ENCODE measurements at regions not wholly inside any gene's neighbourhood (a gene's known extent, or its start where the extent isn't known, plus 50 kb on each side); places are given as distances from the start of the nearest gene placed in this dataset.

DNA sequence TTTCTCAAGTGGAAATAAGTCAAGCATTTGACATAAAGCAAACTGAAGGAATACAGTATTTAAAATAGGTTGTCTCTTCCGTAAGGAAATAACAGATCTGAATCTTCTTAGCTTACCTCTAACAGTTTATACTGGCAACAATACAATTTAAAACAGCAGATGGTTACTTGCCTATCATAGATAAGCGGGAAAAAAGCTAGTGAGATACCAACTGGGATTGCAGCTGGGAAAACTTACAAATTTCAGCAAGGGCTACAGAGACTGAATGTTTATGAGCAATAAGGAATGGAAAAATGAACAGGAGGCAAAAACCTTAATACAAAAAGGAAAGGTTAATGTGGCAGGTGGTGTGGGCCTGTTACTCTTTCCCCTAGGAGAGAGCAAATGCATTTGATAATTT, 220.0 kb downstream of the RASSF9 start:
- Histone ChIP-seq H3K9me3 (peaks cover 0 to 6% of the 10 kb centered on the region in 2 donors), H3K36me3 (no peaks in the 10 kb centered on the region), H3K27me3 (no peaks in the 10 kb centered on the region), H3K4me3 (no peak overlapping the region), H3K4me1 (no peaks in the 10 kb centered on the region), H3K27ac (no peak overlapping the region)
- no peak for TF ChIP-seq CTCF (IDR thresholded peaks at IDR 0.05)
- intact Hi-C loops (cut with DNase I), result no loop called here
- ATAC-seq (no peak), DNase-seq (no peak)

GRCh38 chr12:85617307-85618091, 218.7 kb downstream of the RASSF9 start:
- Histone ChIP-seq H3K27me3 (no peaks in the 10 kb centered on the region), H3K4me3 (no peak overlapping the region), H3K4me1 (no peaks in the 10 kb centered on the region), H3K9me3 (peaks cover 0 to under 1% of the 10 kb centered on the region in 2 donors), H3K27ac (no peak overlapping the region), H3K36me3 (no peaks in the 10 kb centered on the region)
- intact Hi-C loops (cut with DNase I), result no loop called here
- ATAC-seq, result no peak
- no peak for DNase-seq
- TF ChIP-seq CTCF (IDR thresholded peaks at IDR 0.05), result no peak

- Histone ChIP-seq H3K36me3 (no peaks in the 10 kb centered on the region), H3K9me3 (no peaks in the 10 kb centered on the region), H3K4me1 (no peaks in the 10 kb centered on the region), H3K27me3 (no peaks in the 10 kb centered on the region), H3K27ac (no peak overlapping the region), H3K4me3 (no peak overlapping the region)
- no peak for TF ChIP-seq CTCF (IDR thresholded peaks at IDR 0.05)
- intact Hi-C loops (cut with DNase I), result no loop called here
- DNase-seq (no peak), ATAC-seq (no peak)
Observed at GRCh38 chr12:85621041-85621440, 215.2 kb downstream of the RASSF9 start.

GRCh38 chr12:85623763-85624162, 212.4 kb downstream of the RASSF9 start:
- no peak for ATAC-seq
- no peak overlapping the region for H3K4me3 ChIP-seq
- intact Hi-C loops (cut with DNase I), result no loop called here
- no peaks in the 10 kb centered on the region for H3K27me3 ChIP-seq
- DNase-seq, result no peak
- H3K36me3 ChIP-seq, result no peaks in the 10 kb centered on the region
- no peak for TF ChIP-seq CTCF (IDR thresholded peaks at IDR 0.05)
- no peaks in the 10 kb centered on the region for H3K4me1 ChIP-seq
- H3K27ac ChIP-seq, result no peak overlapping the region
- no peaks in the 10 kb centered on the region for H3K9me3 ChIP-seq

GRCh38 chr12:85625467-85625866, 210.7 kb downstream of the RASSF9 start:
- no peaks in the 10 kb centered on the region for H3K36me3 ChIP-seq
- no peaks in the 10 kb centered on the region for H3K27me3 ChIP-seq
- H3K4me1 ChIP-seq, result no peaks in the 10 kb centered on the region
- ATAC-seq (no peak), DNase-seq (no peak)
- H3K4me3 ChIP-seq, result no peak overlapping the region
- no peak for TF ChIP-seq CTCF (IDR thresholded peaks at IDR 0.05)
- intact Hi-C loops (cut with DNase I), result no loop called here
- no peak overlapping the region for H3K27ac ChIP-seq
- H3K9me3 ChIP-seq, result no peaks in the 10 kb centered on the region
